GM21367 (cell line): ENCODE measurements at regions not wholly inside any gene's neighbourhood (a gene's known extent, or its start where the extent isn't known, plus 50 kb on each side); places are given as distances from the start of the nearest gene placed in this dataset.
A peak's percentile ranks its signal among the peaks of the same experiment; 100 is the strongest.

Source experiments
- ATAC-seq: cut with Tn5 transposase; IDR thresholded peaks from one replicate; pipeline ENCODE4 v1.9.1; 2021; ENCODE audit not compliant: unreplicated experiment

DNA sequence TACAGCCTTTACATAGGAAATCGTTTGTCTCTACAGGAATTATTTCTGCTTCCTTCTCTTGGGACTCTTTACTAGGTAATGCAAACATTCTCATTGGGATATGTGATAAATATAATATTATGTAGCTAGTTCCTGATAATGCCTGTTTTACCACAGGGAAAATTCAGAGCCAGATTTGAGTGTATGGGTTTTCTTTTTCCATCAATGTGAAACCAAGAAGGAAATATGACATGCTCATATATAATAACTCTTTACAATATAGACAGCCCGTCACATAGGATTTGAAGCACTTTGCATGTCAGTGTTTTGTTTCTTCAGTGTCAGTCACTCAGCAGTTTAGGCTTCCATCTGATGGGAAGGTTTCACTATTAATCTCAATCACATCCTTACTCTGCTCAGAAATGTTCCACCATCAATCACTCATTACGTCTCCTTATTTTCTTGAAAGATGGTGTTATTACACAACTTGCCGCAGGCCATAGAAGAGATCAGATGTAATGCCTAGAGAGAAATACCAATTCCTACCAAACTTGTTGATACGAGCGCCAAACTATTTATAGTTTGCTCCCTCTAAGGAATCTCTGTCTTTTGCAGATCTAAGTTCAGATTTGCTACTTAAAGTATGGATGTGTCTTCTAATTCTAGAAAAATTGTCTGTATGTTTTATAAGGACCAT, 314.8 kb downstream of the DIPK2A start:
- ATAC-seq: no peak

- ATAC-seq: no peak
These were observed 315.4 kb downstream of the DIPK2A start for GRCh38 chr3:144287001-144287400.

DNA sequence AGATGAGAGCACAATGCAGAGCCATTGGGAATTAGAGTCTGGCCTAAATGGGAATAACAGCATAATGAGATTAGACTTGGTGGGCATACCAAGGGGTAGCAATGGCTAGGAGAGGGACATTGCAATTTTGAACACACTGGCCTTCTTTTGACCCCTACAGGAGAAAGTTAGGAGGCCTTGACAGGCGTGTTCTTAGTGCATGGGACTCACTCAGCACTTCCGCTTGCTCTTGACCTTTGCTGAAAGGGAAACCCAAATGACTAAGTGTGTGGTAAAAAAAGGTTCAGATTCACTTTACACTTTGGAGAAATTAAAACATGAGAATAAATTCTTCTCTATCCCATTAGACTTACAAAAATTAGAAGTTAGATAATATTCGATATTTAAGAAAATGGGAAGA, 317.4 kb downstream of the DIPK2A start:
- ATAC-seq: no peak

DNA sequence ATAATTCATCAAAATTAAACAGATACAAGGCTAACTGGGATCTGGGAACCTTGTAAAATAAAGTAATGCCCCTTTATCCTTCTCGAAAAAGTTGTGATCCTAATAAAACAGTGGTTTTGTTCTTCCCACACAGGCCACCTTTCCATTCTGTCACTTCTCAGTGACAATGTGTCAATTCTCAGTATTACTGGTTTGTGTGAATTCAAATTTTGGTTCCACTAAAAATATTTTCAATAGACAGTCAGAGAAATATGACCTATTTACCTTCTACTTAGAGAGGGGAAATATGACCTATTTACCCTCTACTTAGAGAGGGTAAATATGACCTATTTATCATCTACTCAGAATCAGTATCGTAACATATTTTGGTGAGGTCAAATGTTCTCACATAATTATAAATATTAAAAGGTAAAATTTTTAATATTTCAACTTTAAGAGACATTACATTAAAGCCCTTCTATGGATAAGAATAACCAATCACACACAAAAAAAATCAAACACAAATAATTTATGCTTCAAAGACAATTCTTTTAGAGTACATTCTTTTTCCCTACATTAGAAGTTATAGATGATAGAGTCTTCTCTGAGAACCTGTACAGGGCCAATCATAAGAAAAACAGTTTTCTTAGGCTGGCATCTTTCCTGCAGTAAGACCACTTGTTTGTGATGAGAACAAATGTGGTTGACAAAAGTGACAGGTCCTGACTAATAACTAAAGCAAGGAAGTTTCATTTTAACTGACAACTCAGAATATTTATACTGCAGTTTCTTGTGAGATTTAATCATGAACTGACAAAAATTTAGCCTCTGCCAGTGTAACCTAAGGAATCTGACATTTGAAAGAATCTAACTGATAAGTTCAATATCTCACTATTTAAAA, 323.3 kb downstream of the DIPK2A start:
- ATAC-seq: peak; percentile 85

DNA sequence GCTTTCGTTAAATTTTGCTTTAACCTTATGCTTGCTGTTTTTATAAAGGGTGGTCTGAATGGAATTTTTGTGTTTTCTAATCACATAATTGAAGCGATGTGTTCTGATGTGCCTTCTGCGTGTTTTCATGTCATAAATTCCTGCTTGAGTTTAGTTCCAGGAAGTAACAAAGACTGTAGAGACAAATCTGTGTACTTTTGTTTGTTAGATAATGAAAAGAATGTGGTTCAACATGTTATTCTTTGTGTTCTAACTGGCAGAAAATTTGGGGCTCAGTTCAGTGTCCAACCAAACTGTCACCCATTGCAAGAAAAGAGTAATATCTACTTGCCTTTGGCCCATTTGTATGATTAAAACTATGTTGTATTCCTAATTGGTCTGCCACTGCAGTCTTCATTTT, 324.0 kb downstream of the DIPK2A start:
- no peak for ATAC-seq

DNA sequence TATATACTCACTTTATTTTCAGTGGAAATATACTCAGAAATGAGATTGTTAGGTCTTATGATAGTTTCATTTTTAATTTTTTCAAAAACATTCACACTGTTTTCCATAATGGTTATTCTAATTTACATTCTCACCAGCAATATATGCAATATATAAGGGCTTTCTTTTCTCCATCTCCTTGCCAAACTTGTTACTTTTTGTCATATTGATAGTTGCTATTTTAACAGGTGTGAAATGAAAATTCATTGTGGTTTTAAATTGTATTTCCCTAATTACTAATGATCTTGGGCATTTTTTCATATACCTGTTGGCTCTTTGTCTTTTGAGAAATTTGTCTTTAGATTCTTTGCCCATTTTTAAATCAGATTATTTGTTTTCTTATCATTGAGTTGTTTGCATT, 325.2 kb downstream of the DIPK2A start:
- ATAC-seq: peak; percentile 24

DNA sequence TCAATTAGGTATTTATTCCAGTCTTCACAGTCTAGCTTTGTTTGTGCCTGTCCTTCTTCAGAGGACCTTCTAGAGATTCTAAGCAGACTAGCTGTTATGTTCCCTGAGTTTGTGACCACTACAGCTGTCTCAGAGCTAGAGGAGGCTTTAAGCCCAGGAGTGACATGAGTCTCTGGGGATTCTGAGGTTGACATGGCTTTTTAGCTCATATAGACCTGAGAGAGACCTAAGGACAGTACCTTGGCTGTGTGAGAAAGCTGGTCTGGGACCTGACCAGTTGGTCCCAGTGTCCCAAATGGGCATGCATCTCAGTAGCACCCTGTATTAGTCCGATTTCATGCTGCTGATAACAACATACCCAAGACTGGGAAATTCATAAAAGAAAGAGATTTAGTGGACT, 330.2 kb downstream of the DIPK2A start:
- ATAC-seq: no peak

DNA sequence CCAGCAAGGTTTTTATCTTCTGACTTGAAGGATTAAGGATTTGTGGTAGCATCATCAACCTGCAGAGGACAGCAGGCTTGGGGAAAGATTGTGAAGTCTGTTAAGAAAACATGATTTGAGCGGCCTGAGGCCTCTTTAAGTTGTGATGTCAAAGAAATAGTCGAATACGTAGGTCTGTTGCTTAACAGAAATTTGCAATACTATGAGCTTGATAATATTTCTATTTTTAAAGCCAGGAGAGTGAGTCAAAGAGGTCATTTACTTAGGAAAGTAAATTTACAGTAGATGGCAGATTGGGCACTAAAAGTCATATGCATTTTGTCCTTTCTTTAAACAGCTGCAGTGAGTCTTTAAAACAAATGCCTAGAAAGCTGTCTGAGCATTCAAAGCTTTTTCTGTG, 336.3 kb downstream of the DIPK2A start:
- no peak for ATAC-seq

DNA sequence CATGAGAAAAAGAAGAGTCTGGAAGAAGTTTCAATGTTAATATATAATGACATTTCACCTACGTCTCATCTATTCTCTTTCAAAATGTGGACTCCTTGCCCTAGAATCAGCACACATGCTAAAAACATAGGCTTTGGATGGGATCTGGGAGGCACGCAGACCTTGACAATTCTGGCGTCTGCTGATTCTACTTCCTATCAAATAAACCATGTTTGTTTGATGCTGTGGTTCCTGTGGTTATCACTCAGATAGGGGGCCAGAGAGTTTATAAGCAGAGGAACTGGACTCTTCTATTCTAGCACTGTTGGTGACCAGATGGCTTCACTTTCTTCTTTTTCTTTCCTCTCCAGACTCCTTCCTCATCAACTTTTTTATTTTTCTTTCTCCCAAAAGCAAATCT, 336.8 kb downstream of the DIPK2A start:
- ATAC-seq: no peak

GRCh38 chr3:144312702-144313101, 341.1 kb downstream of the DIPK2A start:
- ATAC-seq: no peak

DNA sequence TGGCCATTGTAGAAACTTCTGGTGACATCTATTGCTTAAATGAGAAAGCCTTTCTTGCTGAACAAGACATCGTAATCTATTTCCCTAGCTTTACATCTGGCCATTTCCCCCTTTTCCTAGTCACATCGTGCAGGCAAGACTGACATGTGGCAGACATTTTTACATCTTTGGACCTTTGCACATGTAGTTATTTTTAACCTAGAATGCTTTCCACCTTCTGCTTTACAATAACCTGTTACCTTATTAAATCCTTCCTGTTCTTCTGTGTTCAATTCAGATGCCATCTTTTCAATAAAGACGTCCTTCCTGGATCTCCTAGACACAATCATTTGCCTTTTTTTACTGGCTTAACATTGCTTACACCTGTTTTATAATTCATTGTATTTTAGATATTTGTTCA, 343.3 kb downstream of the DIPK2A start:
- ATAC-seq: no peak

DNA sequence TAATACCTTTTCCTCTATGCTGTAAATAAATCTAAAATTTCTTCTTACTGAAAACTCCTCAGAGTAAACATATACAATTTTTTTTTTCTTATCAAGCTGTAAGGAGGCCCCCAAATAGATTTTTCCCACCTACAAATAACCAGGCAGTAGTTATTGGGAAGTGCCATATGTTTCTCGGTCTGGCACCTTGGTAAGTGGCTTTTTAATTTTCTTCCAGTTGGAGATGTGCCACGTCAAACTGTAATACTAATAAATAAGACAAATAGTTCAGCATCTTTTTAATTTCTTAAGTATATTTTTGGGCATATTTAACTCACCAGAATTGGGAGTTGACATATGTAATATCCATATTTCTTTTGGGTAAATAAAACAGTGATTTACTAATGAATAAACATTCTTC, 346.3 kb downstream of the DIPK2A start:
- ATAC-seq: no peak

- no peak for ATAC-seq
These were observed 352.5 kb downstream of the DIPK2A start for GRCh38 chr3:144324076-144324475.

DNA sequence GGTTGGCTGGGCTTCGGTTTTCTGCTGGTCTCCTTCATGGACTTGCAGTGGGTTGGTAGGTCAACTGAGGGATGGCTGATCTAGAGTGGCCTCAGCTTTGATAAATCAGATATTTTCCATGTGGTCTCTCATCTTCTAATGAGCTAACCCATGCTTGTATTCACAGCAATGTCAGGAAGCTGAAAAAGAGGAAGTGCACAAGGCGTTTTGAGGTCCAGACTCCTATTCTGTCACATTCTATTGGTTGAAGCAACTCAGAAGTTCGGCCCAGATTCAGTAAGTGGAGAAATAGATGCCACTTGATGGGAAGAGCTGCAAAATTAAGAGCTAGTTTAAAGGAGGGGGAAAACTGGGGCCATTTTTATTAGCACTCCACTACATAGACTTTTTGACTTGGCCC, 361.2 kb downstream of the DIPK2A start:
- ATAC-seq: peak; percentile 61

DNA sequence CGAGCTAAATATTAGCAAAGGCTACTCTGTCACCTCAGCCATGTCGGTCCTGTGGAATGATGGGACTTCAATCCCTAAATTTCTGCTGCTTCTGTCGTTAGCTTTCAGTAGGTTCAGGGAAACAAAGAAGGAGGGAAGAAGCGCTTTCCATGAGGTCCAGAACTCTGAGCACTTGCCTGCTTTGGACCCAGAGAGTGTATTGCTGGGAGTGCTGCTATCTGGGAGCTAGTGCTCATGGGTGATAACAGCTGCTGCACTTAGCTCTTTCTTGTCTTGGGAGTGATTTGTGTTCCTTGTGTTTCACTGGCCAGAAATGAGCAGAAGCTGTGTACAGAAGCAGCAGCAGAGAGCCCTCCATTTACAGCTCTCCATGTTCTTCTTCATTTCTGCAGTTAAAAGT, 369.8 kb downstream of the DIPK2A start:
- no peak for ATAC-seq

- no peak for ATAC-seq
These were observed 371.7 kb downstream of the DIPK2A start for GRCh38 chr3:144343343-144343742.

- ATAC-seq: no peak
These were observed 372.2 kb downstream of the DIPK2A start for GRCh38 chr3:144343777-144344176.

DNA sequence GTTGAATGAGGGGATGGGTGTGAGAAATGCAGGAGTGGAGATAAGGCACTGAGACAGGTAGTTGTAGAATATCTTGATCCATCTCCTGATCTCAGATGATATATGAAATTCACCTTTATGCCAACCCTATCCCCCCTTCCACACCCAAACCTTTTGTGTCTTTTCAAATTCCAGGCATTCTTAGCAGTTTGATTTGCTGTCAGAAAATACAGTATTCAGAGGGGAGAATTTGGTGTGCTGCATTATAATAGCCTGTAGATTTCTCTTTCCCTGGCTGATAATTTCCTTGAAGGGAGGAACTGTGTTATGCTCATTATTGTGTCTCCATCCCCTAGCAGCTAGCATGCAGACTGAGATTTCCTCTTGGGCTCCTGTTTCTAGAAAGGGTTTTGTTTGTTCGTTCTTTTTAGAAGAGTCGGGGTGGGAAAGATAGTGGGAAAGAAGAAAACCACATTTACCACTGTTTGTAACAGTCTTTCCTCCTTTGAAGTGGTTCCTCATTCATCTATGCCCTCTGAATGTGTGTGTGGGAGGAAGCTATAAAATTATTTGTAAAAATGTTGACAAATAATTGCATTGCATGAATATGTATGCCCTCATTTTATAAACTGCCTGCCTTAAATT, 373.4 kb downstream of the DIPK2A start:
- no peak for ATAC-seq

GRCh38 chr3:144350125-144350524, 378.5 kb downstream of the DIPK2A start:
- ATAC-seq: no peak

DNA sequence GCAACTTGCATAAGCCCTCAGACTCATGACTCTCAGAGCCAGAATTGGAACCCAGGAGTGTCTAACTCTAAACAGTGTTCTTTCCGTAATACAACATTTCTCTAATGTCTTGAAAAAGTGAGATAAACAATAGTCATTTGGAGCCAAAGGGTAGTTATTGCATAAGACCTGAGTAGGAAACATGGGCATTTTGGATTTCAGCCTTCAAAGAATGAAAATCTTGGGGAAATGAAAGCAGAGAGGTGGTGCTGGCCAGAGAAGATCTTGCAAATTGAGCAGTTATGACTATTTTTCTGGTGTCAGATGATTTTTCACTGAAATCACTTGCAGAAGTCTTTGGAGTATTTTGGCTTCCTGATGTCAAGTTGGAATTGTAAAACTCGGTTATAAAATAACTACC, 379.4 kb downstream of the DIPK2A start:
- no peak for ATAC-seq

GRCh38 chr3:144351773-144352365, 380.2 kb downstream of the DIPK2A start:
- ATAC-seq: no peak

- no peak for ATAC-seq
These were observed 386.6 kb downstream of the DIPK2A start for GRCh38 chr3:144358191-144358590.
